Activated CD4-positive, alpha-beta T cell treated with anti-CD3 and anti-CD28 coated beads, Interleukin-2, amount 10 ng/mL, durations not matched to agents 24 days and 14 days (primary cell): ENCODE measurements at regions not wholly inside any gene's neighbourhood (a gene's known extent, or its start where the extent isn't known, plus 50 kb on each side); places are given as distances from the start of the nearest gene placed in this dataset.
A peak's percentile ranks its signal among the peaks of the same experiment; 100 is the strongest.

Experiments used
- DNase-seq: peaks from one replicate; pipeline ENCODE4 v3.0.0; 2022
- H3K27ac Mint-ChIP-seq: one replicate; pipeline ENCODE4 v1.8.0; 2022; ENCODE audit warnings: mild to moderate bottlenecking, mixed read lengths
- H3K27me3 Mint-ChIP-seq: one replicate; pipeline ENCODE4 v1.8.0; 2022; ENCODE audit warnings: mixed read lengths
- H3K36me3 Mint-ChIP-seq: one replicate; pipeline ENCODE4 v1.8.0; 2022; ENCODE audit warnings: low read depth, mild to moderate bottlenecking, mixed read lengths
- H3K4me1 Mint-ChIP-seq: one replicate; pipeline ENCODE4 v1.8.0; 2021; ENCODE audit warnings: mixed read lengths
- H3K4me3 Mint-ChIP-seq: one replicate; pipeline ENCODE4 v1.8.0; 2022; ENCODE audit warnings: mild to moderate bottlenecking, moderate library complexity, mixed read lengths
- H3K9me3 Mint-ChIP-seq: one replicate; pipeline ENCODE4 v1.8.0; 2021; ENCODE audit warnings: mixed read lengths
- intact Hi-C: fragments of 100-400 bp; cut with micrococcal nuclease; formaldehyde crosslinking; loops from one replicate; pipeline ENCODE4 v1.15.1; 2023

- intact Hi-C loops: no loop called here
- H3K36me3 Mint-ChIP-seq: no peaks in the 10 kb centered on the region
These were observed 197.1 kb downstream of the EN1 start for GRCh38 chr2:118650327-118650726.

GRCh38 chr2:118645876-118646275 lies 201.6 kb downstream of the EN1 start:
- intact Hi-C loops: no loop called here
- Mint-ChIP-seq H3K4me3 (no peak overlapping the region), H3K27me3 (peaks cover 4% of the 10 kb centered on the region), H3K27ac (no peak overlapping the region), H3K9me3 (peaks cover 3% of the 10 kb centered on the region), H3K4me1 (no peaks in the 10 kb centered on the region), H3K36me3 (no peaks in the 10 kb centered on the region)
- no peak for DNase-seq

More at GRCh38 chr2:118650327-118650726, 197.1 kb downstream of the EN1 start:
- H3K4me1 Mint-ChIP-seq: no peaks in the 10 kb centered on the region
- no peak for DNase-seq
- peaks cover 4% of the 10 kb centered on the region for H3K9me3 Mint-ChIP-seq
- H3K4me3 Mint-ChIP-seq: no peak overlapping the region
- H3K27me3 Mint-ChIP-seq: peaks cover 9% of the 10 kb centered on the region
- H3K27ac Mint-ChIP-seq: no peak overlapping the region

DNA sequence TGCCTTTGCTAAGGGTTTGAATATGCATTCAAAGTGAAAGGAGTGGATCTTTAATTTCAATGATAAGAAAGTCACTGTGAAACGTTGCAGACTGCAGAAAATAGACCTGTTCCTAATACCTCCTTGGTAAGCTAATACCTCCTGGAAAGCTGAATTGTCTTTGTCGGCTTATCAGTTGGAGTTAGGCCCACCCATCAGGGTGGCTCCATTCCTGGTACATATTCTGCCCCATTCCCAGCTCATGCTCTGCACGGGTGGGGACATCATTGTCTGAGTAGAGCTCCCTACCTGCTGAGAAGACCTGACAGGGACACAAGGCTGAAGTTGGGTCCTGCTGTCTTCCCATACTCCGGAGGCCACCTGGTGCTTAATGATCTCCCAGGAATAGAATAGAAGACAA lies 203.3 kb downstream of the EN1 start:
- Mint-ChIP-seq H3K4me3 (no peak overlapping the region), H3K9me3 (no peaks in the 10 kb centered on the region), H3K4me1 (no peaks in the 10 kb centered on the region), H3K27ac (no peak overlapping the region), H3K27me3 (no peaks in the 10 kb centered on the region), H3K36me3 (no peaks in the 10 kb centered on the region)
- intact Hi-C loops: no loop called here
- DNase-seq: peak; percentile 21

GRCh38 chr2:118643294-118643693 lies 204.2 kb downstream of the EN1 start:
- Mint-ChIP-seq H3K9me3 (no peaks in the 10 kb centered on the region), H3K27ac (no peak overlapping the region), H3K4me1 (no peaks in the 10 kb centered on the region), H3K36me3 (no peaks in the 10 kb centered on the region), H3K27me3 (no peaks in the 10 kb centered on the region), H3K4me3 (no peak overlapping the region)
- DNase-seq: peak; percentile 6
- intact Hi-C loops: no loop called here

DNA sequence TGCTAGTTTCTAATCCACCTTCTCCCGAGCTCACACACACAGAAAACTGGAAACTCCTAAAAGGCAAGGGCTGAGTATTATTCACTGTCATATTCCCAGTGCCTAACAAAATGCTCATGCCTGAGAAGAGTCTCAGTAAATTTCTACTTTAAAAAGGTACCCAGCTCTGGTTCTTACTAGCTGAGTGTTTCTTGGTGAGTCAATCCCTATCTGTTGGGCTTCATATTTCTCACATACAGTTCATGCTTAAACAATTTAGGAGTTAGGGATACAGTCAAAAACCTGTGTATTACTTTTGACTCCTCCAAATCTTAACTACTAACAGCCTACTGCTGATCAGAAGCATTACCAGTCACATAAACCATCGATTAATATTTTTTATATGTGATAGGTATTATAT lies 204.9 kb downstream of the EN1 start:
- Mint-ChIP-seq H3K27me3 (no peaks in the 10 kb centered on the region), H3K4me1 (no peaks in the 10 kb centered on the region)
- intact Hi-C loops: no loop called here

GRCh38 chr2:118641711-118642110 lies 205.7 kb downstream of the EN1 start:
- Mint-ChIP-seq H3K27ac (no peak overlapping the region), H3K27me3 (no peaks in the 10 kb centered on the region), H3K9me3 (no peaks in the 10 kb centered on the region), H3K36me3 (no peaks in the 10 kb centered on the region), H3K4me3 (no peak overlapping the region), H3K4me1 (no peaks in the 10 kb centered on the region)
- intact Hi-C loops: no loop called here
- DNase-seq: peak; percentile 44

More for the DNA sequence above, 204.9 kb downstream of the EN1 start:
- DNase-seq: no peak
- Mint-ChIP-seq H3K4me3 (no peak overlapping the region), H3K36me3 (no peaks in the 10 kb centered on the region), H3K27ac (no peak overlapping the region), H3K9me3 (no peaks in the 10 kb centered on the region)

GRCh38 chr2:118639371-118639770 lies 208.1 kb downstream of the EN1 start:
- intact Hi-C loops: no loop called here
- Mint-ChIP-seq H3K9me3 (no peaks in the 10 kb centered on the region), H3K27me3 (no peaks in the 10 kb centered on the region), H3K4me3 (no peak overlapping the region), H3K36me3 (no peaks in the 10 kb centered on the region), H3K4me1 (no peaks in the 10 kb centered on the region), H3K27ac (no peak overlapping the region)
- DNase-seq: peak; percentile 2

DNA sequence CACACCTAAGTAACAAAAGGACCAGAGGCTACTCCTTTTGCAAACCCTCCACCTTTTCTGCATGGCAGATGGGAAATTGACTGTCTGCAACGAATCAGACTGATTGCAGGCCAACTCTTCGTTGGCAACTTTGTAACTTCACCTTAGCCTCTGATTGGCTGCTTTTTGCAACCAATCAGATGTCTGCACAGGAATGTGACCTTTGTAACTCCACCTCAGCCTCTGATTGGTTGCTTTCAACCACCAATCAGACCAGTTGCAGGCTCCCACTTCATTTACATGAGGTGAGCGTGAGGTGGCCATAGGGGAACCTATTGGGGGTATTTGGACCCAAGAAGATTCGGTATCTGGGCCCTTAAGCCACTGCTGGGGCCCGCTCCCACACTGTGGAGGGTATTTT lies 209.0 kb downstream of the EN1 start:
- Mint-ChIP-seq H3K36me3 (no peaks in the 10 kb centered on the region), H3K27ac (no peak overlapping the region), H3K27me3 (no peaks in the 10 kb centered on the region), H3K4me3 (no peak overlapping the region), H3K4me1 (no peaks in the 10 kb centered on the region), H3K9me3 (no peaks in the 10 kb centered on the region)
- peak; percentile 28 for DNase-seq
- intact Hi-C loops: no loop called here

DNA sequence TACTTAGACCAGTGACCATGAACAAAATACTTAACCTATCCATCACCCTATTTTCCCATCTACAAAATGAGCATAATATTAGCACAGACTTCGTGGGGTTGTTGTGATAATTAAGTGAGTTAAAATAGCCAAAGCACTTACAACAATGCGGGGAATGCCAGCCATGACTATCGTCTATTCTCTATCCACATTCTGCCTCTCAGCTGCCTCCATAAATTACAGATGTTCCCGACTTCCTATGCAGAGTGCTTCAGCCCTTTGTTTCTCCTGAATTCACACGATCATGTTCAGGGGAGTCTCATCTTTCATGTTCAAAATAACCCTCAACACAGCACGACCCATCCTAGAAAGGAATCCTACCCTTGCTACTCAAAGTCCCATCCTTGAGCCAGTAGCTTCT lies 211.6 kb downstream of the EN1 start:
- DNase-seq: peak; percentile 25
- H3K27me3 Mint-ChIP-seq: no peaks in the 10 kb centered on the region
- H3K27ac Mint-ChIP-seq: no peak overlapping the region
- no peaks in the 10 kb centered on the region for H3K9me3 Mint-ChIP-seq
- no peaks in the 10 kb centered on the region for H3K4me1 Mint-ChIP-seq
- H3K36me3 Mint-ChIP-seq: no peaks in the 10 kb centered on the region
- H3K4me3 Mint-ChIP-seq: no peak overlapping the region
- intact Hi-C loops: no loop called here

DNA sequence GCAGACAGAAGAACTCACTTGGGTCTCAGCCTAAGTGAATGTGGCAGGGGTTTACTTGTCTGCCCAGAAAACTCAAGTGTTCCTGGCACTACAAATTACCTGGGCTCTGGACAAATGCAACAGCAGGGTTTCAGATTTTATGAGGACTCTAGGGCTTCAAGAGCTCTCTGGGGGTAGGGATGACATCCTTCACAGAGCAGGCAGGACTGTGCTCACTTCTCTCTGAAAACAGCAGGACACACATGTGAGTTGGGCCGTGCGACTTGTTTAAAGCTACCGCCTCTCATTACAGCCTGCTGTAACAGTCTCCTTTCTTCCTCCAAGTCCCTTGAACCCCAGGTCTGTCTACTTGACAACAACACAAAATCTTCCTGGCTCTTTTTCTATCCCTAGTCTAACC lies 212.6 kb downstream of the EN1 start:
- H3K4me1 Mint-ChIP-seq: no peaks in the 10 kb centered on the region
- H3K4me3 Mint-ChIP-seq: no peak overlapping the region
- DNase-seq: peak; percentile 29
- H3K36me3 Mint-ChIP-seq: no peaks in the 10 kb centered on the region
- no peak overlapping the region for H3K27ac Mint-ChIP-seq
- intact Hi-C loops: no loop called here
- H3K9me3 Mint-ChIP-seq: no peaks in the 10 kb centered on the region
- no peaks in the 10 kb centered on the region for H3K27me3 Mint-ChIP-seq

DNA sequence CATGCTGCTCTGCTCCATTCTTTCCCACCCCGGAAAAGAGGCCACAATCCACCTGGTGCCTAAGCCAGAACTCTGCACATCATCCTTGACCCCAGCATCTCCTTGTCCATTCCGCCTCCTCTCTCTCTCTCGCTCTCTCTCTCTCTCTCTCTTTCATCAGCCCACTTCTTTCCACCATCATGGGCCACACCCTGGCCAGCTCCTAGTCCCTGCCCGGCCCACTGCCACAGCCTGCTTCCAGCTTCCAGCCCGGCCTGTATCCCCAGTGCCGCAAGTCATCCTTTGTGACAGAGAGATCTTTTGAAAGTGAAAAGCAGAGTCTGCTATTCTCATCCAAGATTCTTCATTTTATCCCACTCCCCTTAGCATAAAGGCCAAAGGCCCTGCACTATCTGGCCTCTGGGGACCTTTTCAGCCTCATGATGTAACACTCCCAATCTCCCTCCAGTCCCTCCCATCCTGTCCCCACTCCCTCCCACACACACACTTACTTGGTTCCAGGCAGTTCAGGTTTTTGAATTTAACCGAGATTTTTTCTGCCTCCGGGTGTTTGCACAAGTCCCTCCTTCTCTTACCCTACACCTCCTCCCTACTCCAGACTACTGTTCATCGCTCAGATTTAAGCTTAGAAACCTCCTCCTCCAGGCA lies 214.0 kb downstream of the EN1 start:
- H3K4me3 Mint-ChIP-seq: no peak overlapping the region
- H3K4me1 Mint-ChIP-seq: no peaks in the 10 kb centered on the region
- H3K27me3 Mint-ChIP-seq: no peaks in the 10 kb centered on the region
- no peaks in the 10 kb centered on the region for H3K9me3 Mint-ChIP-seq
- peak; percentile 8 for DNase-seq
- intact Hi-C loops: no loop called here
- H3K27ac Mint-ChIP-seq: no peak overlapping the region
- no peaks in the 10 kb centered on the region for H3K36me3 Mint-ChIP-seq

- Mint-ChIP-seq H3K27me3 (no peaks in the 10 kb centered on the region), H3K9me3 (no peaks in the 10 kb centered on the region), H3K36me3 (no peaks in the 10 kb centered on the region), H3K27ac (no peak overlapping the region), H3K4me1 (no peaks in the 10 kb centered on the region), H3K4me3 (no peak overlapping the region)
- peak; percentile 7 for DNase-seq
- intact Hi-C loops: no loop called here
These were observed 214.5 kb downstream of the EN1 start for GRCh38 chr2:118632921-118633320.

DNA sequence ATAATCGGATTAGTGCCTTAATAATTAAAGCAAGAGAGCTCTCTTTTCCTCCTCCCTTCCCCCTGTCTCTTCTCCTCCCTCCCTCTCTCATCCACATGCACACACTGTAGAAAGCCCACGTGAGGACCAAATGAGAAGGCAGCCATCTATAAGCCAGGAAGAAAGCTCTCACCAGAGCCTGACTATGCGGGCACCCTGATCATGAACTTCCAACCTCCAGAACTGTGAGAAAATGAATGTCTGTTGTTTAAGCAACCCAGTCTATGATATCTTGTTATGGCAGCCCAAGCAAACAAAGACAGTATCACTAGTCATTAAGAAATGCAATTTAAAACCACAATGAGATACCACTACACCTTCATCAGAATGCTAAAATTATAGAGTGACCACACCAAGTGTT lies 220.3 kb downstream of the EN1 start:
- DNase-seq: no peak
- Mint-ChIP-seq H3K4me1 (no peaks in the 10 kb centered on the region), H3K36me3 (no peaks in the 10 kb centered on the region), H3K27ac (no peak overlapping the region), H3K27me3 (no peaks in the 10 kb centered on the region), H3K9me3 (no peaks in the 10 kb centered on the region), H3K4me3 (no peak overlapping the region)
- intact Hi-C loops: no loop called here

DNA sequence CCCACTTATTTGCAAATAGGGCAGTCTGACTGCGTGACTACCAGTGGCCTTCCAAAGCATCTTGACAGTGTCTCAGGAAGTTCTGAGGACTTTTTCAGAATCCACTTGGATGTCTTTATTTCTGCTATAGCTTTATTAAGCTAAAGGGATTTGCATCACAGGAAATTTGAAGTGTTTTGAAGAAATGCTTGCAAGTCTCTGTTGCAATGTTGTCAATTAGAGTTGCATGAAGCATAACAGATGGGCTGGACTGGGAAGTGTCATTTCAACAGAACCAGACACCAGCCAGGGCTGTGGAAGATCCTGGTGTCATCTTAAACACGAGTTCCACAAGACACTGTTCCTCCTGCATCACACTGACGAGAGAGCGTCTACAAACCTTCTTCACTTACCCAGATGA lies 224.5 kb downstream of the EN1 start:
- Mint-ChIP-seq H3K36me3 (no peaks in the 10 kb centered on the region), H3K4me3 (no peak overlapping the region), H3K27ac (no peak overlapping the region), H3K4me1 (no peaks in the 10 kb centered on the region), H3K27me3 (no peaks in the 10 kb centered on the region), H3K9me3 (no peaks in the 10 kb centered on the region)
- DNase-seq: no peak
- intact Hi-C loops: no loop called here

DNA sequence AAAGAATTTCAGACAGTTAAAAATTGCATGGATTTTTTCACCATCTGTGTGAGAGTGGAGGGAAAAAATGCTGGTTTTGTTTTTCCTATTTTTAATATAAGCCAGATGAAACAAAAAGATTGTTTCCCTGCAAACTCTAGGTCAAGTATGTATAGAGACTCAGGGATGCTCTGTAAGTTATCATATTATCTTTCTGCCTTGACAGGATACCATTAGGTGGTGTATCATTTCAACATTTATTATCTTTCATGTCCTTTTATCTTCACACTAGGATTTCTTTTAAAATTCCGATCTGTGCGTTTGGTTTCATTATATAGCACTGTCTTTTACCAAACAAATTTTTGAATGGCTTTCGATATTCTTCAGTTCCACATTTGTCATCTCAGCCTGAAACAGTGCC lies 225.3 kb downstream of the EN1 start:
- Mint-ChIP-seq H3K27ac (no peak overlapping the region), H3K9me3 (no peaks in the 10 kb centered on the region), H3K4me1 (no peaks in the 10 kb centered on the region), H3K36me3 (no peaks in the 10 kb centered on the region), H3K4me3 (no peak overlapping the region), H3K27me3 (no peaks in the 10 kb centered on the region)
- no peak for DNase-seq
- intact Hi-C loops: no loop called here
